HL-60 (cell line): ENCODE measurements at regions not wholly inside any gene's neighbourhood (a gene's known extent, or its start where the extent isn't known, plus 50 kb on each side); places are given as distances from the start of the nearest gene placed in this dataset.

Experiments used
- DNase-seq, 2 experiments: peaks; one replicate each; pipeline ENCODE4 v3.0.0-alpha.2; 2010 to 2020; ENCODE audit warnings: low read depth in 1 of 2, low spot score in 1 of 2
- H3K27ac ChIP-seq: fragments of 250-450 bp; sonication (Bioruptor Pico); replicated peaks from 2 replicates; pipeline ENCODE4 v1.5.1; 2020; ENCODE audit warnings: mild to moderate bottlenecking, moderate library complexity
- H3K27me3 ChIP-seq: fragments of 250-450 bp; sonication (Bioruptor Pico); 2 replicates; pipeline ENCODE4 v1.5.1; 2021; ENCODE audit warnings: mild to moderate bottlenecking, moderate library complexity; ENCODE audit not compliant: insufficient read depth, poor library complexity, severe bottlenecking
- H3K4me3 ChIP-seq: replicated peaks from 2 replicates; pipeline ENCODE4 v1.5.1; 2011; ENCODE audit warnings: mild to moderate bottlenecking, control low read depth, low read length; ENCODE audit not compliant: insufficient read depth
- GABPA ChIP-seq: IDR thresholded peaks from 2 replicates; pipeline ENCODE4 v1.6.1; 2012; ENCODE audit warnings: low read depth
- POLR2AphosphoS5 ChIP-seq: IDR thresholded peaks from 2 replicates; pipeline ENCODE4 v1.6.1; 2012; ENCODE audit warnings: low read depth
- SPI1 ChIP-seq: IDR thresholded peaks from 2 replicates; pipeline ENCODE4 v1.6.1; 2012; ENCODE audit warnings: low read depth, mild to moderate bottlenecking, borderline replicate concordance
- TF ChIP-seq, protein P1 (sequence below): IDR thresholded peaks from 2 replicates; pipeline ENCODE4 v1.6.1; 2012; ENCODE audit warnings: low read depth; ENCODE audit not compliant: insufficient replicate concordance
- TF ChIP-seq, protein P2 (sequence below): IDR thresholded peaks from one replicate; pipeline ENCODE4 v1.5.1; 2011; ENCODE audit warnings: low read length, control low read depth, inconsistent platforms; ENCODE audit not compliant: insufficient read depth

DNA sequence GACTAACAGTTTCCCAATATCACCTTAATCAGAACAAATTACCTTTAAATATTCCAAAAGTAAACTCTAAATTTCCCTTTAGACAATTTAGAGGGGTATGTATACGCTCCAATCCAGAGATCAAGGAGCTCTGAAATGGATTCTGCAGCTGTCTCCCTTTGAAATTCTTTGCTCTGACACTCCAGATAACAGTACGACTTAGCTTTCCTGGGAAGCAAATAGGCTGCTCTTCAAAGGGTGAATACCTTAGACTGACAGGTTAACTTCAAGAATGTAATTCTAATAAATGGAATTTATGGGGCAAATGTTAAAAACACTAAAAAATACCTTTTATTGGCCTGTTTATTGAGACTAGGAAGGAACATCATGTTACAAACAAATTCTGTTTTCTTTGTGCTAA lies 357.2 kb downstream of the USP25 start:
- Histone ChIP-seq H3K4me3 (no peak overlapping the region), H3K27ac (no peak overlapping the region), H3K27me3 (no peaks in the 10 kb centered on the region)
- no peak for DNase-seq
- TF ChIP-seq, protein P1, sequence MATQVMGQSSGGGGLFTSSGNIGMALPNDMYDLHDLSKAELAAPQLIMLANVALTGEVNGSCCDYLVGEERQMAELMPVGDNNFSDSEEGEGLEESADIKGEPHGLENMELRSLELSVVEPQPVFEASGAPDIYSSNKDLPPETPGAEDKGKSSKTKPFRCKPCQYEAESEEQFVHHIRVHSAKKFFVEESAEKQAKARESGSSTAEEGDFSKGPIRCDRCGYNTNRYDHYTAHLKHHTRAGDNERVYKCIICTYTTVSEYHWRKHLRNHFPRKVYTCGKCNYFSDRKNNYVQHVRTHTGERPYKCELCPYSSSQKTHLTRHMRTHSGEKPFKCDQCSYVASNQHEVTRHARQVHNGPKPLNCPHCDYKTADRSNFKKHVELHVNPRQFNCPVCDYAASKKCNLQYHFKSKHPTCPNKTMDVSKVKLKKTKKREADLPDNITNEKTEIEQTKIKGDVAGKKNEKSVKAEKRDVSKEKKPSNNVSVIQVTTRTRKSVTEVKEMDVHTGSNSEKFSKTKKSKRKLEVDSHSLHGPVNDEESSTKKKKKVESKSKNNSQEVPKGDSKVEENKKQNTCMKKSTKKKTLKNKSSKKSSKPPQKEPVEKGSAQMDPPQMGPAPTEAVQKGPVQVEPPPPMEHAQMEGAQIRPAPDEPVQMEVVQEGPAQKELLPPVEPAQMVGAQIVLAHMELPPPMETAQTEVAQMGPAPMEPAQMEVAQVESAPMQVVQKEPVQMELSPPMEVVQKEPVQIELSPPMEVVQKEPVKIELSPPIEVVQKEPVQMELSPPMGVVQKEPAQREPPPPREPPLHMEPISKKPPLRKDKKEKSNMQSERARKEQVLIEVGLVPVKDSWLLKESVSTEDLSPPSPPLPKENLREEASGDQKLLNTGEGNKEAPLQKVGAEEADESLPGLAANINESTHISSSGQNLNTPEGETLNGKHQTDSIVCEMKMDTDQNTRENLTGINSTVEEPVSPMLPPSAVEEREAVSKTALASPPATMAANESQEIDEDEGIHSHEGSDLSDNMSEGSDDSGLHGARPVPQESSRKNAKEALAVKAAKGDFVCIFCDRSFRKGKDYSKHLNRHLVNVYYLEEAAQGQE = no peak
- TF ChIP-seq, protein P2, sequence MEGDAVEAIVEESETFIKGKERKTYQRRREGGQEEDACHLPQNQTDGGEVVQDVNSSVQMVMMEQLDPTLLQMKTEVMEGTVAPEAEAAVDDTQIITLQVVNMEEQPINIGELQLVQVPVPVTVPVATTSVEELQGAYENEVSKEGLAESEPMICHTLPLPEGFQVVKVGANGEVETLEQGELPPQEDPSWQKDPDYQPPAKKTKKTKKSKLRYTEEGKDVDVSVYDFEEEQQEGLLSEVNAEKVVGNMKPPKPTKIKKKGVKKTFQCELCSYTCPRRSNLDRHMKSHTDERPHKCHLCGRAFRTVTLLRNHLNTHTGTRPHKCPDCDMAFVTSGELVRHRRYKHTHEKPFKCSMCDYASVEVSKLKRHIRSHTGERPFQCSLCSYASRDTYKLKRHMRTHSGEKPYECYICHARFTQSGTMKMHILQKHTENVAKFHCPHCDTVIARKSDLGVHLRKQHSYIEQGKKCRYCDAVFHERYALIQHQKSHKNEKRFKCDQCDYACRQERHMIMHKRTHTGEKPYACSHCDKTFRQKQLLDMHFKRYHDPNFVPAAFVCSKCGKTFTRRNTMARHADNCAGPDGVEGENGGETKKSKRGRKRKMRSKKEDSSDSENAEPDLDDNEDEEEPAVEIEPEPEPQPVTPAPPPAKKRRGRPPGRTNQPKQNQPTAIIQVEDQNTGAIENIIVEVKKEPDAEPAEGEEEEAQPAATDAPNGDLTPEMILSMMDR = no peak
- TF ChIP-seq SPI1 = no peak
- TF ChIP-seq GABPA = no peak
- TF ChIP-seq POLR2AphosphoS5 = no peak

DNA sequence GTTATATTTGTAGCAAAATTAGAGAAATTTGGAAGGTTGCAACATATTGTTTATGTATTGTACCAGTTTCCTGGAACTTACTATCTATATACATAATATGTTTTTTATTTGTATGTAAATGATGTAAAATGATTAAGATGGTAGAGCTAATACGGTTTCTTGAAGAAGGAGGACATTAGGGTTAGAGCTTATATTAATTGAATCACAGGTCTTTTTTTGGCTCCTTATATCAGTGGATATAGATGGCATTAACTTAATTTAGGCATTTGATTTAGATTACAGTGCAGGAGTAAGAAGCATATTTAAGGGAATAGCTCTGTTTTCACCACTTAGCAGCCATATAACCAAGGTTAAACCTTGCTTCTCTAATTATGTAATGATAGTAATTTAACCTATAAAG lies 357.7 kb downstream of the USP25 start:
- no peak overlapping the region for H3K4me3 ChIP-seq
- DNase-seq = no peak
- TF ChIP-seq GABPA (no peak), SPI1 (no peak), POLR2AphosphoS5 (no peak)
- TF ChIP-seq, protein P2 = no peak
- TF ChIP-seq, protein P1 = no peak
- no peaks in the 10 kb centered on the region for H3K27me3 ChIP-seq
- no peak overlapping the region for H3K27ac ChIP-seq

DNA sequence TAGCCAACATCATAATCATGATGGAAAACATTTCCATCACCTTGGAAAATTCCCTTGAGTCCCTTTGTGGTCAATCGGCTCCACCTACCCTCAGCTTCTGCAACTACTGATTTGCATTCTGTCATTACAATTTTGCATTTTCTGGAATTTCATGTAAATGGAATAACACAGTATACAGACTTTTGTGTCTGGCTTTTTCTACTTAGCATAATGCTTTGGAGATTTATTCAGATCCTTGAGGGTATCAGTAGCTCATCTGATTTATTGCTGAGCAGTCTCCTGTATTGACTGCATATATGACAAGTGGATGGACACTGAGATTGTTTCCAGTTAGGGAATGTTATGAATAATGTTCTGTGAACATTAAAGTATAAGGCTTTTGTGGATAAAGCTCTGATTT lies 358.3 kb downstream of the USP25 start:
- TF ChIP-seq SPI1 (no peak), POLR2AphosphoS5 (no peak), GABPA (no peak)
- TF ChIP-seq, protein P2 = no peak
- TF ChIP-seq, protein P1 = no peak
- no peak for DNase-seq
- Histone ChIP-seq H3K27ac (no peak overlapping the region), H3K27me3 (no peaks in the 10 kb centered on the region), H3K4me3 (no peak overlapping the region)
